ENCODE measurements at regions not wholly inside any gene's neighbourhood (a gene's known extent, or its start where the extent isn't known, plus 50 kb on each side); places are given as distances from the start of the nearest gene placed in this dataset.

GRCh38 chr7:1286946-1287645 is 54.4 kb downstream of the UNCX start:
- DNase-seq (ENCODE audit: low spot score) = no peak

- DNase-seq (ENCODE audit: low spot score) = no peak
Observed at GRCh38 chr7:1287752-1288201, 55.1 kb downstream of the UNCX start.

GRCh38 chr7:1288390-1288995 is 55.8 kb downstream of the UNCX start:
- DNase-seq (ENCODE audit: low spot score) = no peak

- no peak for DNase-seq (ENCODE audit: low spot score)
Observed at GRCh38 chr7:1288996-1289551, 56.4 kb downstream of the UNCX start.

- no peak for DNase-seq (ENCODE audit: low spot score)
Observed at GRCh38 chr7:1289666-1290025, 57.0 kb downstream of the UNCX start.

GRCh38 chr7:1290026-1290678 is 57.5 kb downstream of the UNCX start:
- DNase-seq (ENCODE audit: low spot score) = no peak

GRCh38 chr7:1290679-1291356 is 58.1 kb downstream of the UNCX start:
- DNase-seq (ENCODE audit: low spot score) = no peak

GRCh38 chr7:1291357-1291689 is 58.7 kb downstream of the UNCX start:
- no peak for DNase-seq (ENCODE audit: low spot score)

GRCh38 chr7:1291845-1292765 is 59.4 kb downstream of the UNCX start:
- no peak for DNase-seq (ENCODE audit: low spot score)

- no peak for DNase-seq (ENCODE audit: low spot score)
Observed at GRCh38 chr7:1292972-1293830, 60.5 kb downstream of the UNCX start.

GRCh38 chr7:1293950-1294411 is 61.3 kb downstream of the UNCX start:
- no peak for DNase-seq (ENCODE audit: low spot score)

GRCh38 chr7:1295776-1296355 is 63.2 kb downstream of the UNCX start:
- DNase-seq (ENCODE audit: low spot score) = no peak

- no peak for DNase-seq (ENCODE audit: low spot score)
Observed at GRCh38 chr7:1296356-1296981, 63.8 kb downstream of the UNCX start.

- DNase-seq (ENCODE audit: low spot score) = no peak
Observed at GRCh38 chr7:1297017-1297960, 64.6 kb downstream of the UNCX start.

GRCh38 chr7:1298051-1298930 is 65.6 kb downstream of the UNCX start:
- no peak for DNase-seq (ENCODE audit: low spot score)

- DNase-seq (ENCODE audit: low spot score) = no peak
Observed at GRCh38 chr7:1298931-1299885, 66.5 kb downstream of the UNCX start.
